Endothelial cell of umbilical vein (primary cell): ENCODE measurements at regions not wholly inside any gene's neighbourhood (a gene's known extent, or its start where the extent isn't known, plus 50 kb on each side); places are given as distances from the start of the nearest gene placed in this dataset.

ENCODE experiments used
- BruUV-seq: library from RNA; stranded (reverse); fragments of 400-500 nt; replicated peaks from 2 replicates; lab custom pipeline; 2021; lab: Mats Ljungman, UMichigan
- CTCF ChIA-PET: fragments of 300-600, 350-600 bp; sonication (Branson Sonifier 250); formaldehyde crosslinking; loops from one replicate; lab custom pipeline; 2021; ENCODE audit warnings: antibody characterized with exemption, inconsistent platforms; lab: Charles Lee
- POLR2A ChIA-PET: fragments of 300-600, 350-600 bp; sonication (Branson Sonifier 250); formaldehyde crosslinking; loops from one replicate; lab custom pipeline; 2021; ENCODE audit warnings: antibody characterized with exemption, inconsistent platforms; lab: Charles Lee
- DNase-seq: peaks from one replicate; pipeline ENCODE4 v3.0.0-alpha.2; 2011; ENCODE audit warnings: low read depth, low spot score
- FAIRE-seq: peaks from 2 replicates; lab custom pipeline; 2011; peaks lifted over from hg19 to GRCh38; lab: Jason Lieb, UNC
- H2AFZ ChIP-seq: 2 replicates; pipeline ENCODE4 v1.6.0; 2012; ENCODE audit warnings: low read depth, low read length, control low read depth, inconsistent platforms
- H3K27ac ChIP-seq: 2 replicates; pipeline ENCODE4 v1.5.1; 2011; ENCODE audit warnings: low read depth, mild to moderate bottlenecking, control low read depth, low read length, moderate library complexity; ENCODE audit not compliant: insufficient read depth
- H3K27me3 ChIP-seq, 2 experiments: 2 replicates each; pipeline versions ENCODE4 v1.6.0 to v1.6.1; 2011; ENCODE audit warnings: low read length in 2 of 2, mixed read lengths in 1 of 2; ENCODE audit not compliant: control insufficient read depth in 2 of 2, insufficient read depth in 2 of 2
- H3K36me3 ChIP-seq, 2 experiments: 2 replicates in 1 of 2; 3 replicates in 1 of 2; pipeline ENCODE4 v1.5.1; 2011; ENCODE audit warnings: low read length in 2 of 2, mild to moderate bottlenecking in 1 of 2, moderate library complexity in 1 of 2; ENCODE audit not compliant: control insufficient read depth in 2 of 2, insufficient read depth in 2 of 2; ENCODE audit errors: extremely low read depth in 1 of 2
- H3K4me1 ChIP-seq: 3 replicates; pipeline ENCODE4 v1.5.1; 2011; ENCODE audit warnings: mild to moderate bottlenecking, low read length; ENCODE audit not compliant: control insufficient read depth, insufficient read depth; ENCODE audit errors: extremely low read depth
- H3K4me2 ChIP-seq: 2 replicates; pipeline ENCODE4 v1.6.1; 2011; ENCODE audit warnings: low read length, control low read depth, mixed read lengths; ENCODE audit not compliant: insufficient read depth
- H3K4me3 ChIP-seq, 3 experiments: fragments of 200-600 bp in 1 of 3; sonication (generic), shearing (Covaris generic) in 1 of 3; replicated peaks in 1 of 3; 2 replicates each; pipeline ENCODE4 v1.5.1; 2011 to 2016; ENCODE audit warnings: control low read depth in 3 of 3, low read length in 3 of 3, mild to moderate bottlenecking in 2 of 3, inconsistent platforms in 1 of 3, low read depth in 1 of 3, moderate library complexity in 1 of 3; ENCODE audit not compliant: insufficient read depth in 1 of 3
- H3K79me2 ChIP-seq: 2 replicates; pipeline ENCODE4 v1.6.0; 2012; ENCODE audit warnings: low read length, inconsistent platforms; ENCODE audit not compliant: control insufficient read depth, insufficient read depth
- H3K9ac ChIP-seq: replicated peaks from 2 replicates; pipeline ENCODE3; 2011; ENCODE audit warnings: low read length, control low read depth; ENCODE audit not compliant: insufficient read depth; ENCODE audit errors: extremely low read depth
- H3K9me1 ChIP-seq: replicated peaks from 3 replicates; pipeline ENCODE4 v1.6.0; 2011; ENCODE audit warnings: mild to moderate bottlenecking, low read length; ENCODE audit not compliant: control insufficient read depth, insufficient read depth; ENCODE audit errors: extremely low read depth
- H3K9me3 ChIP-seq: replicated peaks from 2 replicates; pipeline ENCODE4 v1.5.1; 2012; ENCODE audit warnings: low read length, inconsistent platforms; ENCODE audit not compliant: control insufficient read depth, insufficient read depth
- H4K20me1 ChIP-seq: replicated peaks from 2 replicates; pipeline ENCODE3; 2011; ENCODE audit warnings: mild to moderate bottlenecking, low read length; ENCODE audit not compliant: control insufficient read depth, insufficient read depth; ENCODE audit errors: extremely low read depth
- EZH2 ChIP-seq: IDR thresholded peaks from 2 replicates; pipeline ENCODE4 v1.6.1; 2012; ENCODE audit warnings: borderline replicate concordance, low read depth, mild to moderate bottlenecking, moderate library complexity, low read length, inconsistent platforms; ENCODE audit not compliant: severe bottlenecking
- FOS ChIP-seq: IDR thresholded peaks from 2 replicates; pipeline ENCODE4 v1.6.1; 2011; ENCODE audit warnings: mild to moderate bottlenecking, low read length, moderate library complexity, borderline replicate concordance; ENCODE audit not compliant: insufficient read depth
- GATA2 ChIP-seq: IDR thresholded peaks from 2 replicates; pipeline ENCODE4 v1.7.0; 2011; ENCODE audit warnings: low read depth, mild to moderate bottlenecking, moderate library complexity, mixed read lengths, low read length; ENCODE audit not compliant: insufficient read length, insufficient read depth
- JUN ChIP-seq: IDR thresholded peaks from 2 replicates; pipeline ENCODE4 v1.6.1; 2011; ENCODE audit warnings: borderline replicate concordance, low read depth; ENCODE audit not compliant: insufficient read length, insufficient read depth
- MAX ChIP-seq: IDR thresholded peaks from 2 replicates; pipeline ENCODE4 v1.6.1; 2011; ENCODE audit not compliant: insufficient read depth, insufficient read length
- MYC ChIP-seq: IDR thresholded peaks from one replicate; pipeline ENCODE4 v1.6.1; 2011; ENCODE audit warnings: mild to moderate bottlenecking, low read depth, low read length
- POLR2A ChIP-seq: IDR thresholded peaks from 2 replicates; pipeline ENCODE4 v1.6.1; 2012; ENCODE audit warnings: low read depth, mild to moderate bottlenecking, control low read depth, low read length
- POLR2AphosphoS5 ChIP-seq: IDR thresholded peaks from 2 replicates; pipeline ENCODE4 v1.6.1; 2012; ENCODE audit warnings: low read depth, mild to moderate bottlenecking, control low read depth, low read length, moderate library complexity; ENCODE audit not compliant: insufficient read depth
- dilution Hi-C: fragments of 300-500 bp; cut with MboI; formaldehyde crosslinking; loops from one replicate; pipeline ENCODE4 v1.15.0; 2019; ENCODE audit warnings: low sequenced_read_pairs; ENCODE audit not compliant: extremely low pct_ligation_motif_present
- intact Hi-C: fragments of 100-400 bp; cut with micrococcal nuclease; formaldehyde crosslinking; loops from one replicate; pipeline ENCODE4 v1.10.0; 2022
- TF ChIP-seq, protein P1 (sequence below), 2 donors: IDR thresholded peaks; 1 replicate in 1 of 2; 2 replicates in 1 of 2; pipeline ENCODE4 v1.5.1; 2011; ENCODE audit warnings: low read length in 2 of 2, mild to moderate bottlenecking in 2 of 2, moderate library complexity in 2 of 2, control low read depth in 1 of 2, inconsistent platforms in 1 of 2, low read depth in 1 of 2; ENCODE audit not compliant: insufficient read depth in 1 of 2; ENCODE audit errors: extremely low read depth in 1 of 2

DNA sequence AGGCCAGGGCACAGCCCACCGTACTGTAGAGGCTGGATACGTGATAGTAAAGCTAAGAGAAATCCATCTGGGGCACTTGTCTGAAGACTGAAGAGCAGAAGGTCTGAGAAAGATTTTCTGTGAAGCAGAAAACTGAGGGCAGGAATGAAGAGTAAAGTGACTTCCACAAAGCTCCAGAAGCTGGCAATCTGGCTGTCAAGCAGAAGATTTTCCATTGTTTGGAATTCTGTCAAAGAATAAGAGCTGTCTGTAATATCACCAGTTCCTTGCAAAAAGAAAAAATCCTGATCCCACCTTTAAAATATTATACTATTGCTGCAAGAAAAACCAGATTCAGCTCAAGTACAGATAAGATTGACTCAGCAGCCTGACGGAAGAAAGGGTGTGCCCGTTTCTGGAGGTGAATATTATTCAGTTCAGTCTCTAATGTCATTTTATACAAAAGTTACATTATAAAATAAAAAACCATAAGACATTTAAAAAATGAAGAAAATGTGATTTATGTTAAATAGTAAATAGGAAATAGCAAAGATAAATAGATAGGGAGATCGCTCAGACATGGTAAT is 550.4 kb upstream of the SGO1 start:
- no peaks in the 10 kb centered on the region for H3K9me1 ChIP-seq
- DNase-seq (no peak), FAIRE-seq (no peak)
- H3K79me2 ChIP-seq: no peaks in the 10 kb centered on the region
- H3K4me1 ChIP-seq: no peaks in the 10 kb centered on the region
- BruUV-seq: no TSS peak
- no peak overlapping the region for H3K9ac ChIP-seq
- H3K9me3 ChIP-seq: no peaks in the 10 kb centered on the region
- H3K36me3 ChIP-seq: no peaks in the 10 kb centered on the region
- no peak overlapping the region for H3K4me2 ChIP-seq
- no peak overlapping the region for H2AFZ ChIP-seq
- ChIA-PET CTCF (no interaction called here), POLR2A (no interaction called here)
- H3K27me3 ChIP-seq: no peaks in the 10 kb centered on the region
- no peak overlapping the region for H3K4me3 ChIP-seq
- no peaks in the 10 kb centered on the region for H4K20me1 ChIP-seq
- no peak overlapping the region for H3K27ac ChIP-seq
- dilution Hi-C loops (no loop called here), intact Hi-C loops (loop anchor here (5.0 kb wide), 1 partner anchor 509 kb away; no protein-coding TSS in a partner anchor)
- TF ChIP-seq, protein P1, sequence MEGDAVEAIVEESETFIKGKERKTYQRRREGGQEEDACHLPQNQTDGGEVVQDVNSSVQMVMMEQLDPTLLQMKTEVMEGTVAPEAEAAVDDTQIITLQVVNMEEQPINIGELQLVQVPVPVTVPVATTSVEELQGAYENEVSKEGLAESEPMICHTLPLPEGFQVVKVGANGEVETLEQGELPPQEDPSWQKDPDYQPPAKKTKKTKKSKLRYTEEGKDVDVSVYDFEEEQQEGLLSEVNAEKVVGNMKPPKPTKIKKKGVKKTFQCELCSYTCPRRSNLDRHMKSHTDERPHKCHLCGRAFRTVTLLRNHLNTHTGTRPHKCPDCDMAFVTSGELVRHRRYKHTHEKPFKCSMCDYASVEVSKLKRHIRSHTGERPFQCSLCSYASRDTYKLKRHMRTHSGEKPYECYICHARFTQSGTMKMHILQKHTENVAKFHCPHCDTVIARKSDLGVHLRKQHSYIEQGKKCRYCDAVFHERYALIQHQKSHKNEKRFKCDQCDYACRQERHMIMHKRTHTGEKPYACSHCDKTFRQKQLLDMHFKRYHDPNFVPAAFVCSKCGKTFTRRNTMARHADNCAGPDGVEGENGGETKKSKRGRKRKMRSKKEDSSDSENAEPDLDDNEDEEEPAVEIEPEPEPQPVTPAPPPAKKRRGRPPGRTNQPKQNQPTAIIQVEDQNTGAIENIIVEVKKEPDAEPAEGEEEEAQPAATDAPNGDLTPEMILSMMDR (IDR thresholded peaks at IDR 0.05; ENCODE audit: extremely low read depth in 1 of 2, insufficient read depth in 1 of 2, low read depth in 1 of 2, low read length in 2 of 2): no peak
- TF ChIP-seq EZH2: no peak
- no peak for TF ChIP-seq JUN
- TF ChIP-seq FOS: no peak
- TF ChIP-seq MYC: no peak
- TF ChIP-seq POLR2A: no peak
- TF ChIP-seq POLR2AphosphoS5: no peak
- TF ChIP-seq GATA2: no peak
- TF ChIP-seq MAX: no peak
